GM12874 (cell line): ENCODE measurements at regions not wholly inside any gene's neighbourhood (a gene's known extent, or its start where the extent isn't known, plus 50 kb on each side); places are given as distances from the start of the nearest gene placed in this dataset.
A peak's percentile ranks its signal among the peaks of the same experiment; 100 is the strongest.

Source experiments
- TF ChIP-seq, protein P1 (sequence below): IDR thresholded peaks from 2 replicates; pipeline ENCODE4 v1.5.1; 2011; ENCODE audit warnings: low read depth, mild to moderate bottlenecking, control low read depth, low read length, moderate library complexity; ENCODE audit not compliant: insufficient read depth

DNA sequence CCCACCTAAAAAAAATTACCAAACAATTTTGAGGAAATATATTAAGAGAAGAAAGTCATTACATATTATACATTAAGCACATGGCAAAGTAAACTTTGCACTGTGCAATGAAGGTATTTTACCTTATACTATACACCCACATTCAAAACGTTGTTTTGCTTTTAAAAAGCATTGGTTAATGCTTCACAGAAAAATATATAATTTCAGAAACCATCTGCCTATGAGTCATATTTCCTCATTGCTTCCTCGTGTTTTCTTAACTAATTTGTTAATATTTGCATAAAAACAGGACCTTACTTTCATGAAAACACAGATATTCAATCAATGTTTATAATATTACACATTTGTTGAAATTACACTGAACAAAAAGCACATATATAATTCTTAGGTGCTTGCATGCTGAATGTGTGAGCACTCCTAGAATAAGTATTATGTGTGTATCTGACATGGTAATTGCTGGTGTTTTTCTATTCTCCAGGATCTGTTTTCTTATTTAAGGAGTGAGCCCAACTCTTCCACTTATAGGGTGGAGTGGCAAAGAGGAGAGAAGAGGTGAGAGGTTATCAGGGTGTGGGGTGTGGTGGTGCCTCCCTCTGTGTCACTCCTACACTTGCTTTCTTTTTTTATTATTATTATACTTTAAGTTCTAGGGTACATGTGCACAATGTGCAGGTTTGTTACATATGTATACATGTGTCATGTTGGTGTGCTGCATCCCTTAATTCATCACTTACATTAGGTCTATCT is 95.1 kb upstream of the IQCM start:
- TF ChIP-seq, protein P1, sequence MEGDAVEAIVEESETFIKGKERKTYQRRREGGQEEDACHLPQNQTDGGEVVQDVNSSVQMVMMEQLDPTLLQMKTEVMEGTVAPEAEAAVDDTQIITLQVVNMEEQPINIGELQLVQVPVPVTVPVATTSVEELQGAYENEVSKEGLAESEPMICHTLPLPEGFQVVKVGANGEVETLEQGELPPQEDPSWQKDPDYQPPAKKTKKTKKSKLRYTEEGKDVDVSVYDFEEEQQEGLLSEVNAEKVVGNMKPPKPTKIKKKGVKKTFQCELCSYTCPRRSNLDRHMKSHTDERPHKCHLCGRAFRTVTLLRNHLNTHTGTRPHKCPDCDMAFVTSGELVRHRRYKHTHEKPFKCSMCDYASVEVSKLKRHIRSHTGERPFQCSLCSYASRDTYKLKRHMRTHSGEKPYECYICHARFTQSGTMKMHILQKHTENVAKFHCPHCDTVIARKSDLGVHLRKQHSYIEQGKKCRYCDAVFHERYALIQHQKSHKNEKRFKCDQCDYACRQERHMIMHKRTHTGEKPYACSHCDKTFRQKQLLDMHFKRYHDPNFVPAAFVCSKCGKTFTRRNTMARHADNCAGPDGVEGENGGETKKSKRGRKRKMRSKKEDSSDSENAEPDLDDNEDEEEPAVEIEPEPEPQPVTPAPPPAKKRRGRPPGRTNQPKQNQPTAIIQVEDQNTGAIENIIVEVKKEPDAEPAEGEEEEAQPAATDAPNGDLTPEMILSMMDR = no peak

DNA sequence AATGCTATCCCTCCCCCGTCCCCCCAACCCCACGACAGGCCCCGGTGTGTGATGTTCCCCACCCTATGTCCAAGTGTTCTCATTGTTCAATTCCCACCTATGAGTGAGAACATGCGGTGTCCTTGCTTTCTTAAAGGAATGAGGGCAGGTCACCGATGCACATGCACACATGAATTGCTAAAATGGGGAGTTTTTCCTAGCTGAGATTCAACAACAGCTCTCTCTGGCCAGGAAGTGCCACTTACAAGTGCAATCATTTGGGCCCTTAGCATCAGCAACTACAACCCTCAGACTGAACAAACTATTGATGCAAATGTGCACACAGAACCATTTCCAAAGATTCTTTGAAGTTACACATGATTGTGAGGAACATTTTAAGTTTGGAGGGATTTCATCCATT is 95.7 kb upstream of the IQCM start:
- TF ChIP-seq, protein P1 = no peak

DNA sequence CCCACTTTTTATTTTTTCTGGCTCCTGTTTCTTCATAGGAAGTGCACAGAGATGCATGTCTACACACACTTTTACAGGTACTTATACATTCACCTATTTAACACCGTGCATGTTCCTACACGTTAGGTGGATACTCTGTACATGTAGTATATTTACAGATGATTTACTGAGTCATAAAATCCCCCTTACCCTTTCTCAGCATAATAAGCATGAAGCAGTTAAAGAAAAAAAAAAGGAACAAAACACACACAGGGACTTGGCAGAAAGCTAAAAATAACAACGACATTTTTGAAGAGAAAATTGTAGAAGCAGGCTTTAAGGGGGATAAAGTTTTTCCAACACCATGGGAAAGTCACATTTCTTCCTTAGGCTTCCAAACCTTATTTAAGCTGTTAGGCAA is 96.4 kb upstream of the IQCM start:
- TF ChIP-seq, protein P1 = no peak

DNA sequence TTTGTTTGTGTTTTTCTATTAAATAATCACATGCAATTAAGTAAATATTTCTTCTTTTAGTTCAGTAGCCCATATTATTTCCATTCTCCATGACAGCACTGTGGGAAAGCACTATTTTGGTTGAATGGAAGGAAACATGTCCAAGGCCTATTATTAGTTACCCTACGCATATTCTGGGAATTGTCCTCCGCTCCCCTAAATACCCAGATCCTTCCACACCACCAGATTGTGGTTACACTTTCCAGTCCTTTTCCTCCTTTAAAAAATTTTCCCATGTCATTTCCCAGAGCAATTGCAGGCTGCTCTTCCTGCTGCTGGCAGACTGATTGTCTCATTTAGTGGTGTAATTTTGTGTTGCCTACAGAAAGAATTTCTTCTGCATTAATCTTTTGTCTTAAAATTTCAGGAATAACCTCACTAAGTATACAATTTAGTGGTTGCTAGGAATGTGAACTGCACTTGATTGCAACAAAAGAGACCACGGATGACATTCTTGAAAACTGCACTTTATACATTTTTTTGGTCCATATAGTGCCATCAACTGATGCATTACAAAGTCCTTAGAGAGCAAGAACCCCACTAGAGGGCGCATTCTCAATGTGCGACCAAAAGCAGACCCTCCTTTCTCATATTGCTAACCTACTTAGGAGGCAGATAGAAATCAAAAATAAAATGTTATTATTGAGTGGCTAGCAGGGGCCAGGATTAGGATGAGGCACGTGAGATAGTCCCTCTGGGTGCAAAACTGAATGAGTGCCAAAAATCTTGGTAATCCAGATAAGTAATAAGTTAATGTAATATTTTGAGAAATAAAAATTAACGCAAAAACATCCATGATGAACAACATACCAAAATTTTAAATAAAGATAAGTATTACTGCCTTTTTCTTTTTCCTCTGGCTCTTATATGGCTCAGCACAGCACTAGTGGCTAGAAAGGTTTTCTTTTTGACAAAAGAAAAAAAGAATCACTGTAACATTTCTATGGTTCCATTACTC is 98.8 kb upstream of the IQCM start:
- TF ChIP-seq, protein P1 = peak; percentile 74

DNA sequence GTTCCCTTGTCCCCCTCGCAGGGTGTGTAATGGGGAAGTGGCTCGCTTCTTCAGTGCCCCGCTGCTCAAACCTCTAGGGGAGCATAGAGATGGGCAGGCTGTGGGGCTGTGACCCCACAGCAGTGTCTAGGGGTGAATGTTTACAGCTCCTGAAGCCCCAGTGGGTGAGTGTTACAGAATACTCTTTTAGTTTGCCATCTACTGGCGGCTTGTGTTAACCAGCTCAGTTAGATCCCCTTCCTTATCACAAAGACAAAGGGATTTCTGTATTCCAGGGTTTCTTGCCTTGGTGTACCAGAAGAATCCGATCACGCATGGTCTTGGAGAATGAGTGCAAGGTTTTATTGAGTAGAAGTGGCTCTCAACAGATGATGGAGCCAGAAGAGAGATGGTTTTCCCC is 108.1 kb upstream of the IQCM start:
- TF ChIP-seq, protein P1 = no peak

DNA sequence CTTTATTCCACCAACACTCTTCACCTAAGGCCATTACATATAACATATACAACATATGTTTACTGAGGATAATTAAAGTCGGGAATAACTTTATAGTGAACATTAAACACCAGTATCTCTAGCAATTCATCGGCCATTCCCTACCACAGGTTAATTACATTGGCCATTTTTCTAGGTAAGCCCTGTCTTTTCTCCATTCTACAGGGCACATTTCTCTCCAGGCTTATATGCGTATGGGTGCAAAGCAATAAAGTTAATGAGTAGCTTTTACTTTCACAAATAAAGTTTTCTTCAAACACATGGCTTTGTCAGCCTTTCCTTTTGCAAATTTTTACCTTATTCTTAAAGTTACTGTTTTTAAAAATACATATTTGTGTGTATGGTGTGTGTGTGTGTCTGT is 111.9 kb upstream of the IQCM start:
- TF ChIP-seq, protein P1 = no peak

DNA sequence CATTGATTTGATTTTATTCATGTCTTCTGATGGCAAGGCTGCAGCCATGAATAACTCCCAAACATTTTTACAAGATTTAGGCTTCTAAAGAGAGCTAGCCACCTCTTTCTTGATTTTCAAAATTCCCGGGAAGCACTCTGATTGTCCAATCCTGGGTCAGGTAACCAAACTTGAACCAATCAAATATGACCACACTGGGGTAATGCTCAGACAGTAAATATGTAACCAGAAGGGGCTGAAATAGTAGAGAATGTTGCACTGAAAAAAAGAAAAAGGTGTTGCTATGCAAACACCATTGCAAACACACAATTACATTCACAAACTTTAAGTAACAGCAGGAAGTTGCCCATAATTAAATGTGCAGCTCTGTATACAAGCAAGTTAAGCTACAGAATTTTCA is 112.9 kb upstream of the IQCM start:
- TF ChIP-seq, protein P1 = no peak
